ENCODE measurements at regions not wholly inside any gene's neighbourhood (a gene's known extent, or its start where the extent isn't known, plus 50 kb on each side); places are given as distances from the start of the nearest gene placed in this dataset.

GRCh38 chr16:66176111-66176510 is 190.4 kb upstream of the CDH5 start:
- TF ChIP-seq GATA3 (IDR thresholded peaks at IDR 0.05; ENCODE audit: low read depth, low read length), result no peak
- TF ChIP-seq GATA2 (IDR thresholded peaks at IDR 0.05; ENCODE audit: low read depth, low read length), result no peak
